Heart left ventricle (tissue), 16 donors: ENCODE measurements at regions not wholly inside any gene's neighbourhood (a gene's known extent, or its start where the extent isn't known, plus 50 kb on each side); places are given as distances from the start of the nearest gene placed in this dataset.

Experiments
- ATAC-seq, 4 donors: fragments of 200-7000 bp; cut with Tn5 transposase; one replicate each; pipeline ENCODE4 v1.9.1; 2020 to 2022; ENCODE audit warnings: moderate library complexity in 4 of 4, mild to moderate bottlenecking in 3 of 4, moderate number of reproducible peaks in 1 of 4
- DNase-seq, 5 donors: peaks; one replicate each; pipeline ENCODE4 v3.0.0-alpha.2; 2020
- H3K27ac ChIP-seq, 12 donors: fragments of 200-600 bp; sonication (generic) in 4 of 12; one replicate each; pipeline versions ENCODE4 v1.5.0 to v1.8.0; 2016 to 2022; ENCODE audit warnings: mild to moderate bottlenecking in 2 of 12
- H3K27me3 ChIP-seq, 9 donors: fragments of 200-600 bp; sonication (generic) in 2 of 9; one replicate each; pipeline versions ENCODE4 v1.5.1 to v1.8.0; 2016 to 2022; ENCODE audit warnings: mild to moderate bottlenecking in 3 of 9
- H3K36me3 ChIP-seq, 9 donors: fragments of 200-600 bp; sonication (generic) in 2 of 9; one replicate each; pipeline versions ENCODE4 v1.5.0 to v1.8.0; 2018 to 2022; ENCODE audit warnings: mild to moderate bottlenecking in 2 of 9
- H3K4me1 ChIP-seq, 12 donors: fragments of 200-600 bp; sonication (generic) in 4 of 12; one replicate each; pipeline versions ENCODE4 v1.5.0 to v1.8.0; 2016 to 2022; ENCODE audit warnings: mild to moderate bottlenecking in 3 of 12
- H3K4me3 ChIP-seq, 12 donors: fragments of 200-600 bp; sonication (generic) in 4 of 12; one replicate each; pipeline versions ENCODE4 v1.5.0 to v1.8.0; 2017 to 2022; ENCODE audit warnings: mild to moderate bottlenecking in 9 of 12, moderate library complexity in 4 of 12
- H3K9me3 ChIP-seq, 12 donors: fragments of 200-600 bp; sonication (generic) in 4 of 12; one replicate each; pipeline versions ENCODE4 v1.5.0 to v1.8.0; 2016 to 2022; ENCODE audit warnings: mild to moderate bottlenecking in 1 of 12
- CTCF ChIP-seq, 12 donors: fragments of 200-600 bp; sonication (generic) in 4 of 12; IDR thresholded peaks; one replicate each; pipeline versions ENCODE4 v1.5.0 to v1.8.0; 2018 to 2022; ENCODE audit warnings: antibody characterized with exemption in 12 of 12, mild to moderate bottlenecking in 5 of 12
- POLR2A ChIP-seq, 2 donors: fragments of 450-650 bp; IDR thresholded peaks; one replicate each; pipeline ENCODE4 v1.6.1; 2017; ENCODE audit warnings: antibody characterized with exemption in 2 of 2, mild to moderate bottlenecking in 2 of 2, moderate library complexity in 2 of 2
- WGBS, 4 donors: extraction: QIAGEN DNeasy Blood & Tissue Kit in 2 of 4; methylation state at CpG; one replicate each; pipeline versions ENCODE4 v1.1.5 to v1.1.7; 2013 to 2018; 5-methylcytosine and 5-hydroxymethylcytosine counted together
- intact Hi-C, 10 donors: fragments of 100-400 bp; cut with DNase I; formaldehyde crosslinking; loops; one replicate each; pipeline versions ENCODE4 v1.11.1 to v1.14.2; 2022
- donor health status: ischemic (EF 13 %, LVEDD 7.1; RV severe dilation, severe dysfunction).
- donor health status: healthy with polysubstance abuse.
- donor health status: DM: no; HTN: yes; CAD: no.
- donor health status: DM: no; HTN: no; CAD: no.
- donor health status: ischemic (EF 25% LVEDD 6.9; RV normal size, moderate dysfunction).
- donor health status: ischemic (EF 25% LVEDD 5.7; RV mildly dilated, moderate dysfunction).
- donor health status: healthy.
- donor health status: DM: yes; HTN: yes; CAD: no.
- donor health status: ischemic (EF 35%, LVEDD 5.7; RV mildly dilated, moderate dysfunction).
- donor health status: nonischemic (EF 11% LVEDD 7.7; RV severe dilation, severe dysfunction).
- donor health status: DM: yes; HTN: yes; CAD: no.
- donor health status: PGD.
- donor health status: ischemic (EF 29% LVEDD 5.4; RV normal size, mild dysfunction).
- donor health status: nonischemic (EF 23%, LVEDD 6.1; RV moderate dilation, normal function).

DNA sequence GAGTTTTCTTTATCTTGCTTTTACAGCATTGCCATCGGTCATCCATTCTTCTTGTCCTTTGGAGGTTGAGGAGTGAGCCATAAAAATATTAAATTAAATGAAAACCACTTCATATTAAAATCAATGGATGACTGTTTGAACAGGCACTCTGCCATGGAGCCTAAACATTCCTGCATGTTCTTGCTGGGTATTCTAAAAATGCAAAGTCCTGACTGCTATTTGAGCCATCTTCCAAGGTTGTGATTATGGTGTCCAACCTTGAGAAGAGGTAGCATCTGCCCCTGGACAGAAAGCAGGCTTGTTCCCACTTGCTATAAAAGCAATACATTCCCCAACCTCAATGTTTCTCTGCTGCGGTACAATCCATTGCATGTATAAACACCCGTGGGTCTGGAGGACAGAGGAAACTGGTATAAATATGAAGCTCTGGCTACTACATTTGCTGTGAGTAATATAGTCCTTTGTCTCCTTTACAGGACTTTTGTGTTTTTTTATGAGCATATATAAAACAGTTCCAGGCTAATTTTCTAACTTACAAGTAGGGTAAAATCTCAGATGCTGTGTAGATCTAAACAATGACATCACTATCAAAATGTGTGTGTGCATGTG lies 70.9 kb upstream of the FAT4 start:
- TF ChIP-seq POLR2A (IDR thresholded peaks at IDR 0.05), result no peak
- TF ChIP-seq CTCF (IDR thresholded peaks at IDR 0.05), result no peak
- H3K9me3 ChIP-seq, result no peaks in the 10 kb centered on the region
- H3K4me3 ChIP-seq, result no peak overlapping the region
- no peaks in the 10 kb centered on the region for H3K4me1 ChIP-seq
- no peak for ATAC-seq
- intact Hi-C loops, result loop anchor here in 6 of 10 donors (2.0 to 10.0 kb wide), 4 partner anchors 539 to 912 kb away; no protein-coding TSS in a partner anchor
- 73 to 84% (median 79%) methylated on average over 3 of the region's 3 CpGs for WGBS, 4 donors
- H3K36me3 ChIP-seq, result no peaks in the 10 kb centered on the region
- no peaks in the 10 kb centered on the region for H3K27me3 ChIP-seq
- no peak overlapping the region for H3K27ac ChIP-seq
- no peak for DNase-seq

DNA sequence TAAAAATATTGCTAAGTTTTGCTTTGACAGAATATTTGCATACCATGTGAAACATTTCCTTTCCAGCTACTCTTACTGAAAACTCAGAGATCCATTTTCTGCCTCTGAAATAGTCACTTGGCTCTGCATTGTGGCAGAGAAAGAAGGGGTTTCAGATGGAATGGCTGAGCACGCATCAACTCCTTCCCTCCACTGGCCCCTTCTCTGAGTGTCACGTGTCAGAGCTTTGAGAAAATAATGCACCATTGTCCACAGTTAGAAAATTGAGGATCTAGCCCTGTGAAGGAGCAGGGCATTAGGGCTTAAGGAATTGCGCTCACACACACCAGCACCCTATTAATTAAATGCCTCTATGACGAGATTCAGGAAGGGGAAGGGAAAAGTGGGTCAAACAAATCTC lies 78.8 kb upstream of the FAT4 start:
- ATAC-seq, result no peak
- 70 to 76% (median 75%) methylated on average over 4 of the region's 4 CpGs for WGBS, 4 donors
- Histone ChIP-seq H3K27me3 (no peaks in the 10 kb centered on the region), H3K9me3 (no peaks in the 10 kb centered on the region), H3K4me3 (no peak overlapping the region), H3K36me3 (no peaks in the 10 kb centered on the region), H3K4me1 (no peaks in the 10 kb centered on the region), H3K27ac (no peak overlapping the region)
- no peak for TF ChIP-seq CTCF (IDR thresholded peaks at IDR 0.05)
- TF ChIP-seq POLR2A (IDR thresholded peaks at IDR 0.05), result no peak
- intact Hi-C loops, result no loop called here
- no peak for DNase-seq

- H3K27me3 ChIP-seq, result no peaks in the 10 kb centered on the region
- intact Hi-C loops, result no loop called here
- 86 to 94% (median 90%) methylated on average over 1 of the region's 1 CpG for WGBS, 4 donors
- H3K36me3 ChIP-seq, result no peaks in the 10 kb centered on the region
- TF ChIP-seq CTCF (IDR thresholded peaks at IDR 0.05), result no peak
- no peak for TF ChIP-seq POLR2A (IDR thresholded peaks at IDR 0.05)
- no peaks in the 10 kb centered on the region for H3K4me1 ChIP-seq
- ATAC-seq (no peak), DNase-seq (no peak)
- H3K4me3 ChIP-seq, result no peak overlapping the region
- no peak overlapping the region for H3K27ac ChIP-seq
- H3K9me3 ChIP-seq, result no peaks in the 10 kb centered on the region
Observed at GRCh38 chr4:125231661-125232060, 83.1 kb upstream of the FAT4 start.

DNA sequence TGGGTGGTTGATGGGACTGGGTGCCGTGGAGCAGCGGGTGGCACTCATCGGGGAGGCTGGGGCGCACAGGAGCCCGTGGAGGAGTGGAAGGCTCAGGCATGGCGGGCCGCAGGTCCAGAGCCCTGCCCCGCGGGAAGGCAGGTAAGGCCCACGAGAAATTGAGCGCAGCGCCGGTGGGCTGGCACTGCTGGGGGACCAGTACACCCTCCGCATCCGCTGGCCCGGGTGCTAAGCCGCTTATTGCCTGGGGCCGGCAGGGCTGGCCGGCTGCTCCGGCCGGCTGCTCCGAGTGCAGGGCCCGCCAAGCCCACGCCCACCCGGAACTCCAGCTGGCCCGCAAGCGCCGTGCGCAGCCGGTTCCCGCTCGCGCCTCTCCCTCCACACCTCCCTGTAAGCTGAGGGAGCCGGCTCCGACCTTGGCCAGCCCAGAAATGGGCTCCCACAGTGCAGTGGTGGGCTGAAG lies 85.1 kb upstream of the FAT4 start:
- no peak for ATAC-seq
- peak in 1 of 5 donors; percentile 49 for DNase-seq
- Histone ChIP-seq H3K36me3 (no peaks in the 10 kb centered on the region), H3K4me3 (no peak overlapping the region), H3K4me1 (no peaks in the 10 kb centered on the region), H3K9me3 (no peaks in the 10 kb centered on the region), H3K27me3 (no peaks in the 10 kb centered on the region), H3K27ac (no peak overlapping the region)
- intact Hi-C loops, result no loop called here
- TF ChIP-seq CTCF (IDR thresholded peaks at IDR 0.05) (no peak), POLR2A (IDR thresholded peaks at IDR 0.05) (no peak)
- WGBS, 4 donors, result 98 to 100% (median 98%) methylated on average over 2 to 35 of the region's 35 CpGs
